ENCODE measurements at regions not wholly inside any gene's neighbourhood (a gene's known extent, or its start where the extent isn't known, plus 50 kb on each side); places are given as distances from the start of the nearest gene placed in this dataset.

- no peak for TF ChIP-seq CTCF (conservative IDR thresholded peaks at IDR 0.05)
- TF ChIP-seq ZFX (IDR thresholded peaks at IDR 0.05) = no peak
Measured at GRCh38 chr6:81480139-81480538, 272.3 kb downstream of the TENT5A start.
